Activated T-cell treated with anti-CD3 and anti-CD28 coated beads, Interleukin-2, amount 50 U/mL, for 4 hours (primary cell): ENCODE measurements at regions not wholly inside any gene's neighbourhood (a gene's known extent, or its start where the extent isn't known, plus 50 kb on each side); places are given as distances from the start of the nearest gene placed in this dataset.

Source experiments
- ATAC-seq, 2 donors: fragments of 200-7000 bp; cut with Tn5 transposase; one replicate each; pipeline ENCODE4 v1.10.0; 2021
- DNase-seq: peaks from one replicate; pipeline ENCODE4 v3.0.0-alpha.2; 2020
- H3K27me3 Mint-ChIP-seq: one replicate; pipeline ENCODE4 v1.8.0; 2021; ENCODE audit warnings: low read depth, mixed read lengths
- H3K36me3 Mint-ChIP-seq: one replicate; pipeline ENCODE4 v1.8.0; 2022; ENCODE audit warnings: mixed read lengths; ENCODE audit not compliant: insufficient read depth
- H3K4me1 Mint-ChIP-seq: one replicate; pipeline ENCODE4 v1.8.0; 2021; ENCODE audit warnings: low read depth, mixed read lengths
- H3K4me3 Mint-ChIP-seq: one replicate; pipeline ENCODE4 v1.8.0; 2021; ENCODE audit warnings: mild to moderate bottlenecking, moderate library complexity, mixed read lengths
- H3K9me3 Mint-ChIP-seq: one replicate; pipeline ENCODE4 v1.8.0; 2021; ENCODE audit warnings: mixed read lengths

- no peaks in the 10 kb centered on the region for H3K9me3 Mint-ChIP-seq
- no peaks in the 10 kb centered on the region for H3K36me3 Mint-ChIP-seq
- H3K4me3 Mint-ChIP-seq, result no peak overlapping the region
- H3K4me1 Mint-ChIP-seq, result peaks cover 20% of the 10 kb centered on the region
- H3K27me3 Mint-ChIP-seq, result peaks cover 10% of the 10 kb centered on the region
- ATAC-seq (peak; percentile 28 to 46), DNase-seq (no peak)
Observed at GRCh38 chr14:51566831-51567582, 84.7 kb upstream of the FRMD6 start.

DNA sequence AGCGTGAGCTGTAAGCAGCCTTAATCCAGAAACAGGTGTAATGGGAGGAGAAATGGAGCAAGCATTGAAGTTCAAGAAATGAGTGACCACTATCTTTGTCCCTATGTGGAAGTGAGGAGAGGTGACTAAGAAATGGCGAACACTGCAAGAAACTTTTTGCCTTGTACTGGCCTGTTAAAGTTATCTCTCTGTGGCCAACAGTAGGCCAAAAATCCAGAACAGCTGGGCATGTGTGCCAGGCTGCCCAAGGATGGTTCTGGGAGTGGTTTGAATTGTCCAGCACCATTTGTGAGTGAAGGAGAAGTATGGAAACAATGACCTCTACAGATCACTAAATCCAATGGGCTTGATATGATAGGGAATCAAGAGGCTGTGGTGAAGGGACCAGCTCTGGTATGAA, 83.3 kb upstream of the FRMD6 start:
- H3K27me3 Mint-ChIP-seq, result peaks cover 5% of the 10 kb centered on the region
- no peaks in the 10 kb centered on the region for H3K36me3 Mint-ChIP-seq
- DNase-seq (no peak), ATAC-seq (no peak)
- peaks cover 20% of the 10 kb centered on the region for H3K4me1 Mint-ChIP-seq
- no peaks in the 10 kb centered on the region for H3K9me3 Mint-ChIP-seq
- no peak overlapping the region for H3K4me3 Mint-ChIP-seq

GRCh38 chr14:51573607-51574006, 78.1 kb upstream of the FRMD6 start:
- ATAC-seq (no peak), DNase-seq (no peak)
- Mint-ChIP-seq H3K9me3 (no peaks in the 10 kb centered on the region), H3K36me3 (no peaks in the 10 kb centered on the region), H3K4me3 (no peak overlapping the region), H3K4me1 (no peaks in the 10 kb centered on the region), H3K27me3 (peaks cover 34% of the 10 kb centered on the region)

GRCh38 chr14:51574009-51574408, 77.7 kb upstream of the FRMD6 start:
- H3K27me3 Mint-ChIP-seq, result peaks cover 34% of the 10 kb centered on the region
- no peak for ATAC-seq
- H3K4me1 Mint-ChIP-seq, result no peaks in the 10 kb centered on the region
- no peak overlapping the region for H3K4me3 Mint-ChIP-seq
- no peaks in the 10 kb centered on the region for H3K36me3 Mint-ChIP-seq
- DNase-seq, result no peak
- no peaks in the 10 kb centered on the region for H3K9me3 Mint-ChIP-seq

GRCh38 chr14:51575349-51576116, 76.2 kb upstream of the FRMD6 start:
- peaks cover 44% of the 10 kb centered on the region for H3K27me3 Mint-ChIP-seq
- H3K36me3 Mint-ChIP-seq, result no peaks in the 10 kb centered on the region
- DNase-seq, result no peak
- no peak overlapping the region for H3K4me3 Mint-ChIP-seq
- ATAC-seq, result no peak
- no peaks in the 10 kb centered on the region for H3K9me3 Mint-ChIP-seq
- no peaks in the 10 kb centered on the region for H3K4me1 Mint-ChIP-seq

GRCh38 chr14:51576117-51576430, 75.6 kb upstream of the FRMD6 start:
- H3K4me3 Mint-ChIP-seq, result no peak overlapping the region
- ATAC-seq, result no peak
- no peaks in the 10 kb centered on the region for H3K9me3 Mint-ChIP-seq
- peaks cover 45% of the 10 kb centered on the region for H3K27me3 Mint-ChIP-seq
- H3K4me1 Mint-ChIP-seq, result no peaks in the 10 kb centered on the region
- DNase-seq, result no peak
- no peaks in the 10 kb centered on the region for H3K36me3 Mint-ChIP-seq

DNA sequence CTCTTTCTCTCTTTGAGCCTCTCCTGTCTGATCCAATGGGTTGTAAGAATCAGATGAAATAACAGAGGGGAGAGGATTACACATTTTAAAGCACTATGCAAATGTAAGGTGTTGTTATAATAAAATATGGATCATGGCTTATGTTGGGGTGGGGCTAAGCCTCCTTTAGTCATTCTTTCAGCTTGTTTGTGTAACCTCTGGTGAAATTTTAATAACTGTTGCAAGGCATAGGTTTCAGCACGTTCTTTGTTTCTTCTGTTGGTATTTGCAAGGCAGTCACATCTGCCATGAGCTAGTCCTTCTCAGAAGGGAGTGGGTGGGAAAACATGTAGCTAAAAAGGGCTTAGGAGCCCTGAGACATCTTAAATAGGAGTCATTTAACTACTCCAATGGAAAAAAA, 74.8 kb upstream of the FRMD6 start:
- no peak for DNase-seq
- no peaks in the 10 kb centered on the region for H3K4me1 Mint-ChIP-seq
- H3K27me3 Mint-ChIP-seq, result peaks cover 46% of the 10 kb centered on the region
- H3K36me3 Mint-ChIP-seq, result no peaks in the 10 kb centered on the region
- H3K4me3 Mint-ChIP-seq, result no peak overlapping the region
- no peaks in the 10 kb centered on the region for H3K9me3 Mint-ChIP-seq
- no peak for ATAC-seq

GRCh38 chr14:51578853-51579252, 72.9 kb upstream of the FRMD6 start:
- Mint-ChIP-seq H3K4me3 (no peak overlapping the region), H3K9me3 (no peaks in the 10 kb centered on the region), H3K4me1 (no peaks in the 10 kb centered on the region), H3K36me3 (no peaks in the 10 kb centered on the region), H3K27me3 (peaks cover 43% of the 10 kb centered on the region)
- ATAC-seq, result no peak
- no peak for DNase-seq

DNA sequence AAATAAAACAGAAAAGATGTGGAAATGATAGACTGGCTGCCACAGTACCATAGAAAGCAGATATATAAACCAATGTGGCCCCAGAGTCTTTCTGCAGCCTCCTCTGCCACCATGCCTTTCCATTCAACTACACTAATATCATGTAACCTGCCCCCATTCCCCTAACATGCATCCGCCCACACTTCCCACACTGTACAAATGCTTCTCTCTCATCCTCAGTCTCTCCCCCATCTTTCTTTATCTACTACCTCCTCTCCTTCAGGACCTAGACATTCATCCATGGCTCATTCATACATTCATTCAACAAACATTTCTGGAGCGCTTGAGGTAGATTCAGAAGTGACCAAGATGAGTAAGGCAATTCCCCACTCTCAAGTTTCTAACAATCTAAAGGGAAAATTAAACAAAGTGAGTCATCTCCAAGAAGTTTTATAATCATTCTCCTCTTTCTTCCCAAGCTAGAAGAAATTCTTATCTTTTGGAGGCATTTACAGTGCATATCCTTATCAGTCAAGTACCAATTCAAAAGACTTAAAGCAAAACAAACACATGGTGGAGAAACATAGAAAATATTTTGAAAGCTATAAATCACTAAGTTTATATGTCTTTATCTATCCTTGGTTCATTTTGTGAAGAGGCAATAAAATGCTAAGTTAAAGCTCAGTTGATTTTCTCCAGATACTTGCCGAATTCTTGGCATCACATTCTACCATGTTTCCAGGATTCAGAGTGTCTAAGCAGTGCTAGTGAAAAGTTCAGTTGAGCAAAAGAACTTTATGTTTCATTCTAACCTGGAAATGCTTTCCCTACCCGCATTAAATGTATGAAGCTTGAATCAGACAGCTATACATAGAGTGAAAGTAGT, 70.5 kb upstream of the FRMD6 start:
- H3K4me3 Mint-ChIP-seq, result no peak overlapping the region
- DNase-seq, result no peak
- no peaks in the 10 kb centered on the region for H3K9me3 Mint-ChIP-seq
- H3K4me1 Mint-ChIP-seq, result no peaks in the 10 kb centered on the region
- no peaks in the 10 kb centered on the region for H3K36me3 Mint-ChIP-seq
- no peak for ATAC-seq
- peaks cover 30% of the 10 kb centered on the region for H3K27me3 Mint-ChIP-seq

DNA sequence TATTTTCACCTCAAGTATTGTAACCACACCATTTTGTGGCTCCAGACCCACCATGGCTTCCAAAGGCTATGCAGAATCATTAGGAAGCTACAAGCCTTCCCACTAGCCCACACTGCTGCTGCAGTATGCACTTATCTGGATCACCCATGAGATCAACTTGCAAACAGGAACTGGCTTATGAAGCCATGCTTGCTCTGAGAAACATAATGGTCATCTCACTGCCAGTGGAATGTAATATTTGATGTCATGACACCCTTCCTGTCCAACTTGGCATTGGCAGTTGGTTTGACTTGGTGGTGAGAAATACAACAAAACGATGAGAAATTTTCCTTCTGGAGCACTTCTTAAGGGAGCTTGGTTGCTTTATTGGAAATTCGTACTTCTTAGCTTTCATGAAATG, 69.3 kb upstream of the FRMD6 start:
- H3K36me3 Mint-ChIP-seq, result no peaks in the 10 kb centered on the region
- H3K4me1 Mint-ChIP-seq, result no peaks in the 10 kb centered on the region
- H3K4me3 Mint-ChIP-seq, result no peak overlapping the region
- DNase-seq, result no peak
- no peaks in the 10 kb centered on the region for H3K9me3 Mint-ChIP-seq
- ATAC-seq, result no peak
- H3K27me3 Mint-ChIP-seq, result peaks cover 20% of the 10 kb centered on the region

DNA sequence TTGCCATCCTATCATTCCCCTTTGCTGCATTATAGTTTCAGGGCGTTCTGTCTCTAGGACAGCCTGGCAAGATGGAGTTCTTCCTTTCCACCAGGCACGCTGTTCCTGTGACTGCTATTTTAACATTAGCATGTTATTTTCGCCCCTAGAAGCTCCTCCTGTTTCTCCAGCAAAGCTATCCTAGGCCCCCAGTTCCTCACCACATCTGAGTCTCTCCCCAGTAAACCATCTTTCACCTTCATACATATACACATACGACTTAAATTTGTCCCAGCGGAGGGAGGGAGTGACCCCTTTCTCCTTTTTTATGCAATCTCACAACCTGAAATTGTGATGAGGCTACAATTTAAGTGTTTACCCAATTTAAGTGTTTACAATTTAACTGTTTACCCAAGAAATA, 66.7 kb upstream of the FRMD6 start:
- DNase-seq (no peak), ATAC-seq (no peak)
- Mint-ChIP-seq H3K4me3 (no peak overlapping the region), H3K36me3 (no peaks in the 10 kb centered on the region), H3K27me3 (peaks cover 9% of the 10 kb centered on the region), H3K4me1 (no peaks in the 10 kb centered on the region), H3K9me3 (no peaks in the 10 kb centered on the region)

DNA sequence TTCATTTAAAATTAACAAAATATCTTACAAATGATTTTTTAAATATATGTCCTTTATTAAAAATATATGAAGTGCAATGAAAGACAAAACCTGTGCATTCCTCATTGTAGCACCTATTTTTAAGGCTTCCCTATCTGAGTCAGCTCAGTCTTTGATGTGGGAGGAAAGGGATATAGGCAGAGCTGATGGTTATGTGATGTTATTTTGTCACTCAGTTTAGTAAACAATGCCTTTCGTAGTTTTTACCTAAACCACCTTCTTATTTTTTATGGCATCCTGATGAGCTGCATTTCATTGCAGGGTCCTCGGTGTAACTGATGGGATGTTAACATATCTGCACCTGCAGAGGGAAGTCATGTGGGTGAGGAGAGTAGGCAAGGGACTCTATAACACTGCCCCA, 58.9 kb upstream of the FRMD6 start:
- Mint-ChIP-seq H3K27me3 (peaks cover 10% of the 10 kb centered on the region), H3K36me3 (no peaks in the 10 kb centered on the region), H3K9me3 (no peaks in the 10 kb centered on the region), H3K4me1 (peaks cover 7% of the 10 kb centered on the region), H3K4me3 (no peak overlapping the region)
- no peak for ATAC-seq
- no peak for DNase-seq

- H3K27me3 Mint-ChIP-seq, result peaks cover 10% of the 10 kb centered on the region
- peaks cover 7% of the 10 kb centered on the region for H3K4me1 Mint-ChIP-seq
- no peaks in the 10 kb centered on the region for H3K36me3 Mint-ChIP-seq
- ATAC-seq (no peak), DNase-seq (no peak)
- H3K9me3 Mint-ChIP-seq, result no peaks in the 10 kb centered on the region
- no peak overlapping the region for H3K4me3 Mint-ChIP-seq
Observed at GRCh38 chr14:51593397-51593796, 58.3 kb upstream of the FRMD6 start.

- DNase-seq (no peak), ATAC-seq (no peak)
- H3K36me3 Mint-ChIP-seq, result no peaks in the 10 kb centered on the region
- H3K9me3 Mint-ChIP-seq, result no peaks in the 10 kb centered on the region
- no peak overlapping the region for H3K4me3 Mint-ChIP-seq
- peaks cover 6% of the 10 kb centered on the region for H3K27me3 Mint-ChIP-seq
- H3K4me1 Mint-ChIP-seq, result peaks cover 7% of the 10 kb centered on the region
Observed at GRCh38 chr14:51595881-51596455, 55.7 kb upstream of the FRMD6 start.
